ENCODE measurements at regions not wholly inside any gene's neighbourhood (a gene's known extent, or its start where the extent isn't known, plus 50 kb on each side); places are given as distances from the start of the nearest gene placed in this dataset.

- DNase-seq = no peak
Measured at GRCh38 chr7:110607050-110607857, 483.7 kb upstream of the LRRN3 start.

GRCh38 chr7:110609336-110609735, 481.6 kb upstream of the LRRN3 start:
- no peak for DNase-seq

GRCh38 chr7:110612680-110613079, 478.2 kb upstream of the LRRN3 start:
- no peak for DNase-seq
